Hypothalamus (tissue), 51 donors: ENCODE measurements at regions not wholly inside any gene's neighbourhood (a gene's known extent, or its start where the extent isn't known, plus 50 kb on each side); places are given as distances from the start of the nearest gene placed in this dataset.
"Not testable (repeated sequence)": the region's sequence is repeated elsewhere in the genome, so short reads cannot be mapped to it uniquely, and the experiment has no call there.

Source experiments
- DNase-seq, 51 donors: peaks; one replicate each; lab custom pipeline; 2025; lab: John Stamatoyannopoulos, UW

DNA sequence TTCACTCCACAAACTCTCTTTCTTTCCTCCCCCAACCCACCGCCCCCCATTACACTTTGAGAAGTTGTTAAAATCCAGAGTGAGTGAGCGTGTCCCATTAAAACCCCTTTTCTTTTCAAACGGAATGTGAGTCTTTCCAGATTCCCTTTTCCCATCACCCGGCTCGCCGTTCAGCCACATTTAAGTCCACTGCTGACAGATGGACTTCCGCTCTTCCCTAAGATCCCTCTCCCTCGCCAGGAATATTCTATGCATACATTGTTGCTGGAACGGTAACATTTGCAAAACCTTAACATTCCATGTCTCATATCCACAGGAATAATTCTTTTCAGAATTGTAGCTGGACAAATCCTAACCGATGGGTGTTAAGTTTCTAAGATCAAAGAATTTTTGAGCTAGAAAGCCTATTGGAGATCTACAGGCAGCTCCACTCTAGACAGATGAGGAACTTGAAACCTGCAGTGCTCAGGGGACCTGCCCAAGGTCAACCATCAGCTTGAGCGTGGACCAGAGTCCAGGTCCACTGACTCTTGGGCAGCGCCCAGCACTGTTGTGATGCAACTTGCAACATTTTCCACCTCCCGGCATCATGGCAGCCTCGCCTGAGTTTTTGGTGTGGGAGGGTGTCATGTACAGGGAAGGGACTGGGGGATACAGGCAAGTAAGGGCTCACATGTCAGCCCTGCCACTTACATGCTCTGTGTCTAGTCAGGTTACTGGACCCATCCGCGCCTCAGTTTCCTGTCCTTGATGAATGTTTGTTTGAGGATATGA is 500.1 kb downstream of the CCDC171 start:
- no peak for DNase-seq

DNA sequence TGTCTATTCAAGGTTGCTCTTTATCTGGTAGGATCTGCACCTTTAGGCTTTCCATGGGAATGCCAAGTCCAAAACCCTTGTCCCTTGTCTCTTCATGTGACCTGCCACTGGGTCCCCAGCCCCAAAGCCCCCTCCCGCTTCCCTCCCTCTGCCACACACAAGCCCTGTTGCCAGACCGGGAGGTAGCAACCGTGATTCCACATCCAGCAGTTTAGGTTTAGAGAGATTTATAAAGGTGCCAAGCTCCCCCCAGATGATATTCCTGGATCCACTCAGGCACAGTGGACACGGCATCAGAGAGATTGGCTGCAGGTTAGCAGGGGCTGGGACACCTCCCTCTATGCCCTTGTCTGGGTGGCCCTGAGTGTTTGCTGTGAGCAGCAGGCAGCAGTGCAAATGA is 504.7 kb downstream of the CCDC171 start:
- no peak for DNase-seq

DNA sequence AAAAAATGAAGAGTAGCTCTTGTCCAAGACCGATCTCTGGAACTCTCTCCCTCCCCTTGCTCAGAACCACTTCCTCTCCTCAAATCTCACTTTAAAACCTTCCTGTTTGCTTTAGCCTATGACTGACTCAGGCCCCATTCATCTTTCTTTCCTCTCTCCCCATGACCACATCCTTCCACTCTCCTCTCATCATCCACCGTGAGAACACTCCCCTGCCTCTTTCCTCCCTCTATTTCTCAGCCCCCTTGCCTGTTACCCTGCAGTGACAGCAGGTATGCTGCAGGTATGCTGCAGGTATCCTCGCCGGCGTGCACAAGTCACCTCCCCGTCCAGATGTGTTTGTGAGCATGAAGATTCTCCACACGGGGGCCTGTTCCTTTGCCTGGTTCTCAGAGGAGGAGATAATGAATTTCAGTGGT is 505.3 kb downstream of the CCDC171 start:
- DNase-seq: no peak

DNA sequence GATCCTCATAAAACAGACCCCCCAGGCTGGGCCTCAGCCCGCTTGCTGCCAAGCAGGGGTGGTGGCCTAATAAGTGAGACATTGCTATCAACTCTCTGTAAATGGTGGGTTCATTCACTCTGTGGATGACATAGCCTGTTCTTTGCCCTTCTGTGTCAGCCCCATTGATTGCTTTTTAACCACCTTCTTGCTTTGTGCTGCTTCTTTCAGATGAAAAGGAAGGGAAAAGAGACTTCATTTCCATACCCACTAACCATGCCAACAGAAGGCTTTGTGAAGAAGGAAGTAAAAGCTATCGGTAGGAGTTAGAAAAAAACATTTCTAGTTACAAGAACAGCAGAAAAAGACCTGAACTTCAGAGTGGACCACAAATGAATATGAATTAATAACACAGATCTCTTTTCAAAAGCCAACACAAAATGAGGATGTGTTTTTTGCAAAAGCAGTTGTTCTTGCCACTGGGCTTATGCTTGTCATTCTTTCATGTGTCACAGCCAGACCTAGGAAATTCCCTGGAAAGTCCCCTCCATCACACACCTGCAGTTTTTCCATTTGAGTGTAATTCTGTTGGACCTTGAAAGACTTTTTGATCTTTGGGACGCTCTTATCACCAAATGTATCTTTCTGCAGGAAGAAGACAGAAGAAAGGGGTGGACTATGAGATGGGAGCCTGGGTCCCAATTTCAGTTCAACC is 507.7 kb downstream of the CCDC171 start:
- DNase-seq: no peak

DNA sequence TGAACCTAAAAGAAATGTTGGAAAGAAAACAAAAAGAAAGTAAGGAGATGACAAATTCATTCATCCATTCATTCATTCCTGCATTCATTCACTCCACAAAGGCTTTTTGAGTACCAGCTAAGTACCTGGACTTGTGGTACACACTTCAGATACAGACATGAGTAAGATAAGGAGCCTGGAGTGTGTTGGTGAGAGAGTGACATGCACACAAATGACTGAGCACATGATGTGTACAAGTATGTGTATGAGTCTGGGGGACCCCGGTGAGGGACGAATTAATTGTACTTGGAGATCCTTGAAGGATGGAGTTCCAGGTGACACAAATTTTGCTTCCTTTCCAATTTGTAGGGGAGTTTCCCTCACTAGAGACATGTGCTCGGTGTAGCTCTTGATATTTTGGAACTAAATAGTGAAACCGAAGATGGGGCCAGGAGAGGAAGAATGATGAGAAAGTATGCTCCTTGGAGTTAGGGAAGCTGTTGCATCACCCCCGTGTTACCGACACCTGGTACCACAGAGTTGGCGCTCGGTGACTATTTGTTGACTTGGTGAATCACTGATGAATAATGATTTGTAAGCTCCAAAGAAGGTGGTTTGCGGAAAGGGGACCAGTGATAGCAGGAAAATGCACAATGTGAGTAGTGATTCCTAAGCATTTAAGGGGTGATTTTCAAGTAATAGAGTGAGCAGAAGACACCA is 509.8 kb downstream of the CCDC171 start:
- no peak for DNase-seq

DNA sequence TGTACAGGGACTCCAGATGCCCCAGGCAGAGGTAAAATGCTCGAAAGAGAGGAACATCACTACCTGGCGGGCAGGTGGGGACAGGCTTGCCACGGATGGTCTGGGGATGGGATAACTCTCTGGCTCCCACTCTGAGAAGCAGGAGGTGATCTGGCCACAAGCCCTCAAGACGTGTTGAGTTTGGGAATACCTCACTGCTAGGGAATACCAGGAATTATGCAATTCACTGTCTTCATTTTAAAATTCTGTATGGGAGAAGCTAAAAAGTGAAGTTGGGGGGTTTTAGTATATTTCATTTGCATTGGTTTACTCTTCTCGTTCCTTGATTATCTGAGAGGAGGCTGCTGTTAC is 510.4 kb downstream of the CCDC171 start:
- no peak for DNase-seq

DNA sequence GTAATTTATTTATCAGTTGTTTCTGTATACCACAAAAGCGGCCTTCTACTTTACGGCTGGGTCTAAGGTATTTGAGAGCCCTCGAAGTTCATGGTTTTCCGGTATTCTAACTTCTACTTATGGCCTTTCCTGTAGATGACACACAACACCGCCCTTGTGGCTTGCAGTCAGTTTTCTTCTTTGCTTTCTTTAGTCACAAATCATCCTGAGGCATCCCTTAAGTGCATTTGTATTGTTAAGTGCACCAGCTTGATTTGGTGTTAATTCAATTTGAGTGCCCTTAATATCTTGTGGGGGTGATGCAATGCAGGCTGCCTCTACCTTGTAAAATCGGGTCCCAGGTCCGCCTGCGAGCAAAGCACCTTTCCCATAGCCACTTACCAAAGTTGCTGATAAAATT is 511.9 kb downstream of the CCDC171 start:
- no peak for DNase-seq

DNA sequence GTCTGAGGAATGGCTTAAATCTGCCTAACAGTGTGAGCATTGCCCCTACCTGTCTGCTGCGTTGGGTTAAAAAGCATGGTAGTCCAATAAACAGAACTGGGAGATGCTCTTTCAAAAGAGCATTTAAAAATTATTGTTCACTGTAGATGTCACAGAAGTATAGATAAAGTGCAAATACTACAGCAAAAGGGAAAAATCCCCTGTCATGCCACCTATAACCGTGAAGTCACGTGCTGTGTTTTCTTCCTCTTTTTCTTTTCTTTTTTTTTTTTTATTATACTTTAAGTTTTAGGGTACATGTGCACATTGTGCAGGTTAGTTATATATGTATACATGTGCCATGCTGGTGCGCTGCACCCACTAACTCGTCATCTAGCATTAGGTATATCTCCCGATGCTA is 513.4 kb downstream of the CCDC171 start:
- DNase-seq: not testable (repeated sequence)

DNA sequence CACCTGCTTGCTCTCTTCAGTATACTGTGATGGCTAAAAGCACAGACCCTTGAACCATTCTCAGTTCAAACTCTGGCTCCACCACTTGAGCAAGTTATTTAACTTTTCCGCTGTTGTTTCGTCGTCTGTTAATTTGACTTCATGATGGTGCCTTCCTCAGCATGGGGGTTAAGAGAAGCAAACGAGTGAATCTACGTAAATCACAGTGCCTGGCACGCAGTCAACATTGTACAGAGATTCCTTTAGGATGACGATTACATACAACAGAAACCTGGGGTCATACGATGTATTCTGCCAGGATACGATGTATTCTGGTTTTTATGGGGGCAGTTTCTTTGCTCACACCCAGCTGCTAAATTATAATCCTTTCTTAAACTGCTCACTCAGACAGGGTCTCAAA is 515.6 kb downstream of the CCDC171 start:
- no peak for DNase-seq

DNA sequence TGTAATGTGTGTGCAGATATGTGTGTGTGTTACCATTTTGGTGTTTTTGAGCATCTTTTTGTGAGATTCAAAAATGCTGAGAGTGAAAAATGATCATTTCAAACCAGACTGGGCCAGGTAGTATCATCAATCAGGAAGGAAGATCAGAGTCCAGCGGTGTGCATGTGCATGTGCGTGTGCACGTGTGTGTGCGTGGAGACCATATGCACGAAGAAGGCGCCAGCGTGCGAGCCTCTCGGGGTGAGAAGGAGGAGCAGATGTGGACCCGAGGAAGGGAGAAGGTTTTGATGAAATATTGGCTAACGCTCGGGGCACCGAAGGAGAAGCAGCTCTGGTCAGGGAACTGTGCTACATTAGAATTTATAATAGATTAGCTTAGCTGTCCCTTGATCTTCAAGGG is 516.4 kb downstream of the CCDC171 start:
- DNase-seq: no peak

DNA sequence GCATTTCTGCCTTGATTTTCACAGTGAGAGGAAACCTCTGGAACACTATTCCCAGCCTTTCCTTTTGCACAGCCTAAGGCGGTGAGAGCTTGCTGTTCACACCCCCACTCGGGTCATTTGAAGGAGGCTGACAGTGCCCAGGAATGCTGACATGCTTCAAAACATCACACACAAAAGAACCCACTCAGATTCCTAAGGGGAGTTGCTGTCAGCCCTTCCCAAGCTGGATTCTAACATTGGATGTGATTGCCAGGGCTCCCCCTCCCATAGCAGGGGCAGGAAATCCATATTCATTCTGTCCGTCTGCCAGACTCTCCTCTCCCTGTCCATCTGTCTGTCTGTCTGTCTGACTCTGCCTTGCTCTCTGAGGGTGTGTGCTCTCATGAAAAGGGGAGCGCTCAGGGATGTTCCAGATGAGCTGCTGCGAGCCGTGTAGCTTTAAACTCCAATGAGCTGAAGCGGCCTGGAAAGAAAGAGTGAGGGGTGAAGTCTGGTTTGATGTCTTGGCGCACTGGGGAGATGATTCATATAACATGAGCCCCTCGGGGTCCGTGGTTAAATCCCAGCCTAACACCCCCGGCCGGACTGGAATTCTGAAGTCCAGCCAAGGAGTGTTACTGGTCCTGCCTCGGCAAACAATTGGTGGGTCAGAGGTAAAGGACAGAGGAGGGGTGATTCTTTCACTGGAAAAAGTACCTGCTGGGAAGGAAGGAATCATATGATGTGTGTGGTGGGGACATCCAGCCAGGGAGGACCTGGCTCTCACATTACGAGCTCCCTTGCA is 517.0 kb downstream of the CCDC171 start:
- DNase-seq: no peak

DNA sequence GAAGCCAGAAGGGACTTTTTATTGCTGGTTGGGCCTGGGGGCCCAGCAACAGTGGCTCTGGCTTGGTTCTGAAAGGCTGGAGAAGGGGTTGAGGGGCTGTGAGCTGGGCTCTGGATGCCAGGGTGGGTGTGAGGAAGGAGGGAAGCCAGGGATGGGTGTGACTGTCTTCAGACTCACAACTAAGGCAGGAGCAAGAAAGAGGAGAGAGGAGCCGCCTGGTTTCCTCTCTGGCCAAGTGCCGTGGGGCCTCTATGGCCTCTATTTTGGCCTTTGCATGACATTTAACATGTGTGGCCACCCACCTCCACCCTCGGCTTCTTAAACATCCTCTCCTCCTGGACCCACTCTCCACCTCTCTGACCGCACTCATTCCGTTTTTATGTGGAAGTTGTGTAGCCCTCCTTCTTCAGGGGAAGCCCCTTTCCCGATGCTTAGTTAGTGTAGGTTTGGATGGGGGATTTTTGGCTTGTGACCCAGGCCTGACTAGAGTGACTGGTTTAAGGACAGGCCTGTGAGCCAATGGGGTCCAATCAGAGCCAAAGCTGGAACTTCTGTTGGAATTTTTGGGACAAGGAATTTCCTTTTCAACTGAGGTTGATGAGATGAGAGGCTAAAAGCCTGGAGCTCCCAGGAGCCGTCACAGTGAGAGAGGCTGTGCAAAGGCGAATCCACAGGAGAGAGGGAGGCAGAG is 517.8 kb downstream of the CCDC171 start:
- no peak for DNase-seq

DNA sequence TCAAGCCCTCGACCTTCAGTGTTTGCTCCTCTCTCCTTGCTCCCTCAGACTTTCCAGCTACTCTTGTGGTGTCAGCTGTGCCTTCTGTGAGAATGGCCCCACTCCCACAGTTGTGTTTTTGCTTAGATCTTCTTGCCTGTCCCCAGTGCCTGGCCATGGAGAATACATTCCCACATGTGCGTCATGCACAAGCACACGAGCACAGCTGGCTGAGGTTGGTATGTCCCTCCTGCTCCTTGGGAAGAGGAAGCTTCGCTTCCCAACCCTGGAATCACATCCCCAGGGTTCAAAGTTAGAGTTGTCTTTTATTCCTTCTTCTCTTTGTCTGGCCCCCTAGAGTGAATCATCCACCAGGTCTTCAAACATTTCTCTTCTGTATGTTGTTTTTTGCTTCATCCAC is 518.6 kb downstream of the CCDC171 start:
- DNase-seq: no peak

DNA sequence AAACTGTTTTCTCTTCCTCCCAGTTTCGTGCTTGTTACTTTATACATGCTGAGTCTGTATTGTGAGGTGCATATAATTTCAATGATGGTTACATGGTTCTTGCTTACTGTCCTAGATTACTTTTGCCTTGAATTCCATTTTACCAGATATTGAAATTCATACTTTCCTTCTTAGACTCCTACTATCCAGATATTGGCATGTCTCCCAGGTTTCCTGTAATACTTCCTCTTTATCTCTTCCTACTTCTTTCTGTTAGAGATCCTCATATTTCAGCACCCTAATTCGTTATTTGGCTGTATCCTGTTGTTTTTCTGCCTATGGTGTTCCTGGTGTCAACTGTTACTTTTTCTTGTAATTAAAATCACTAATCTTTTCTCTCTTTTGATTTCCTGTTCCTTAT is 522.1 kb downstream of the CCDC171 start:
- DNase-seq: no peak

DNA sequence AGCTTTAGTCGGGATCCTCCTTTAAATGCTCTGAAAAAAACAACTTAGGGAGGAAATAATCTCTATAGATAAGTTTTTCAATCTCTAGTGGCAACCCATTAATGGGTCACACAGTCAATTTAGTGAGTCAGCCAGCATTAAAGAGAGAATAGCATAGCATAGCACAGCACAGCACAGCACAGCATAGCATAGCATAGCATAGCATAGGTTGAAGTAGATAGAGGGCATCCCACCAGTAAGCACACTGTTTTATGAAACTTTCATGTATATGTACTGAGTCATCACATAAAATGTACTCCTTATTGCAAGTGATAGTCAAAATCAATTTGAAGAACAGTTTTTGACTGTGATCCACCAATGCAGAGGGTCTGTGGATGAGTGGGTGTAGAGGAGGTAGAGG is 522.9 kb downstream of the CCDC171 start:
- DNase-seq: no peak

DNA sequence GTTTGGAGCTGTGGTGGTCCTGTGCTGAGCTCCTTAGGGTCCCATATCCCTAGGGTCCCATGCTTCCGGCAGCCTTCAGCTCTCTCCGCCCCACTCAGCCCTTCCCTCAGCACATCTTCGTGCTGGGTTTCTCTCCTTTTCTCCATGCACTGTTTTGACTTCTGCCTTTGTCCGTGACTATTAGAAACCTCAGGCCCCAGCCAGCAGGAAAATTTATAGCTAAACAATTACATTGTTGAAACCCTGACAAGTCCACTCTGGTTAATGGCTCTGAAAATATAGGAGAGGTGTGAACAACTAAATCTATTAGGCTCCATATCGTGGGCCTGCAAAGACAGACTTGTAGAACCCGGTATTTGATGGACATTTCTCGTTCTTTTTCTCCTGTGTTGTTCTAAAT is 523.7 kb downstream of the CCDC171 start:
- DNase-seq: no peak

DNA sequence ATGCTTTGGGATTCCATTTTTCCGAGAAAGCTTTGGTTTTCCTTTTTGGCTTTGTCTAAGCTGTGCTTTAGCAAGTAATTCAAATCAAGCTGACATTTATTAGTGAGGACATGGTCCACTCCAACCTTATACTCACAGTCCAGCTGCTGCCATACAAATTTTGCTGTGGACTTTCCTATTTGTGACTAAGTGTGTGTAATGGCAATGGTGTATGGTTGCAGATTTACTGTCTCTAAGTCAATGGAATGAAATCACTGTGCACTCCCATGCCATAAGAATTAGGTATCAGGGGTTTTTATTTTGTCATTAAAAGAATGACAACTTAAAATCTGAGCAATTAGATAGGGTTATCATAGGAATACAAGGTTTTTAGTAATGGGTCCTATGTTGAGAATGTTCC is 530.0 kb downstream of the CCDC171 start:
- no peak for DNase-seq

DNA sequence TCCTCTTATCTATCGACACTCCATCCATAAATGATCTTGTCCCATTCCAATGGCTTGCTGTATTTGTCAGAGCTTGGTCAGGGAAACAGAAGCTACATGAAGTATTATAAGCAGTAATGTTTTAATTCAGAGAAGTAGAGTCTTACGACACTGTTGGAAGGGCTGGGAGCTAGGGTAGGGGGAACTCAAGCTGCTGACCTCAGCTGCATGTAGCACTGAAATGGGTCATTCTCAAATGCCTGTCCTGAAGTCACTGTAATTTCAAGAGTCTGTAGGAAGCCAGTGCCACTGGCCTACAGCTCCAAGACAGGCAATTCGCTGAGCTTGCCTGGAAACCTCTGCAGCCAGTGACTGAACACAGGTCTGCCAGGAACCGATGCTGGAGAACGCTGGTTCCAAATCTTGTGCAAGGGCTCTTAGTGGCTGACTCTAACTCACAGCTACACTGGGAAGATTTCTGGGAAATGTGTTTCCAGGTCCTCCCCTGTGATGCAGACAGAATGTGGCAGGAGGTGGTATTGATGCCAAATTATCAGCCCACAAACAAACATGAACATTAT is 532.4 kb downstream of the CCDC171 start:
- DNase-seq: no peak

DNA sequence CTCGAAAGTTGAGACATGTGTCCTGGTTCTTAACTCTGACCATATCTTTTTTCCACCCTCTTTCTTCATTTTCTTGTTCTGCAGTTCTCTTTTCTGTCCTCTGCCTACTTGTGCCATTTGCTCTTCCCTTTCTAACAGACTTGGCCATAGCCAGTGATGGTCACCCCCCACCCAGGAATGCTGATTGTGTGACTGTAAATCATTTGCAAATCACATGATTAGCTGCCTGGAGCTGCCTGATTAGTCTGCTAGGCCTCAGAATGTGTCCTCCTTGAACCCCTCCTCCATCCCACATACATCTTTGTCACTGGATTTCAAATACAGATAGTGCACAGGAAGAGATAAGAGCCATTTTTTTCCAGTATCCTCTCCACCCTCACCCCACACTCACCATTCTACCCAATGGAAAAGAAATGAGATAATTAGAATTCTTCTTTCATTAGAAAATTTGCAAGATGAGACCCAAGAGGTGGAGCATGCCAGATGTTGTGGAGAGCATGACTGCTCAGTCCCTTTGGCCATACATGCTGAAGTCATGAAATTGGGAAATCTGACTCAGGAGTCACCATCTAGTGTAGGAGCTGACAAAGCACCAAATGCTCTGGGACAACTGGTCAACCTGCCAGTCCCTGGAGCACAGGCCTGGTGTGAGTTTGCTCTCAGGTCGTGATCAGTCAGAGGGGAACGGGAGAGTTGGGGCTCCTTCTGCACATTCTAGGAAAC is 538.2 kb downstream of the CCDC171 start:
- no peak for DNase-seq
